Fibroblast of lung (primary cell): ENCODE measurements at regions not wholly inside any gene's neighbourhood (a gene's known extent, or its start where the extent isn't known, plus 50 kb on each side); places are given as distances from the start of the nearest gene placed in this dataset.

Source experiments
- DNase-seq, 2 donors: peaks; one replicate each; pipeline versions ENCODE4 v3.0.0 to v3.0.0-alpha.2; 2010; ENCODE audit warnings: low read depth in 2 of 2
- H2AFZ ChIP-seq: 2 replicates; pipeline ENCODE4 v1.5.1; 2012; ENCODE audit warnings: low read length, control low read depth, inconsistent platforms
- H3K27ac ChIP-seq: 2 replicates; pipeline ENCODE4 v1.5.1; 2011; ENCODE audit warnings: low read length, control low read depth; ENCODE audit not compliant: insufficient read depth
- H3K27me3 ChIP-seq: 2 replicates; pipeline ENCODE4 v1.5.1; 2011; ENCODE audit warnings: mild to moderate bottlenecking, low read length; ENCODE audit not compliant: control insufficient read depth, insufficient read depth
- H3K36me3 ChIP-seq: 2 replicates; pipeline ENCODE4 v1.5.1; 2011; ENCODE audit warnings: low read length; ENCODE audit not compliant: control insufficient read depth, insufficient read depth
- H3K4me1 ChIP-seq: 2 replicates; pipeline ENCODE4 v1.5.1; 2011; ENCODE audit warnings: low read length; ENCODE audit not compliant: control insufficient read depth, insufficient read depth; ENCODE audit errors: extremely low read depth
- H3K4me2 ChIP-seq: 2 replicates; pipeline ENCODE4 v1.5.1; 2011; ENCODE audit warnings: low read length, control low read depth; ENCODE audit not compliant: insufficient read depth; ENCODE audit errors: extremely low read depth
- H3K4me3 ChIP-seq, 4 experiments: fragments of 200-600 bp in 1 of 4; sonication (generic) in 1 of 4; replicated peaks in 1 of 4; 2 replicates each; pipeline ENCODE4 v1.5.1; 2011 to 2016; ENCODE audit warnings: low read length in 4 of 4, low read depth in 3 of 4, mild to moderate bottlenecking in 3 of 4, control low read depth in 2 of 4, inconsistent platforms in 1 of 4, mixed read lengths in 1 of 4; ENCODE audit not compliant: insufficient read depth in 1 of 4; ENCODE audit errors: control extremely low read depth in 1 of 4
- H3K79me2 ChIP-seq: 2 replicates; pipeline ENCODE4 v1.5.1; 2012; ENCODE audit warnings: mild to moderate bottlenecking, low read length, inconsistent platforms; ENCODE audit not compliant: control insufficient read depth, insufficient read depth
- H3K9ac ChIP-seq: 2 replicates; pipeline ENCODE4 v1.5.1; 2011; ENCODE audit warnings: mild to moderate bottlenecking, low read length, control low read depth; ENCODE audit not compliant: insufficient read depth
- H3K9me3 ChIP-seq: 2 replicates; pipeline ENCODE4 v1.5.1; 2012; ENCODE audit warnings: low read depth, low read length; ENCODE audit not compliant: control insufficient read depth, insufficient read depth
- H4K20me1 ChIP-seq: 2 replicates; pipeline ENCODE4 v1.5.1; 2011; ENCODE audit warnings: low read length; ENCODE audit not compliant: control insufficient read depth, insufficient read depth; ENCODE audit errors: extremely low read depth
- EZH2 ChIP-seq: IDR thresholded peaks from 2 replicates; pipeline ENCODE4 v1.5.1; 2012; ENCODE audit warnings: low read length, control low read depth, mild to moderate bottlenecking; ENCODE audit errors: missing control alignments
- TF ChIP-seq, protein P1 (sequence below), 2 donors: IDR thresholded peaks in 1 of 2; conservative IDR thresholded peaks in 1 of 2; 1 replicate in 1 of 2; 2 replicates in 1 of 2; pipeline ENCODE4 v1.5.1; 2011 to 2012; ENCODE audit warnings: low read length in 2 of 2, control low read depth in 1 of 2, inconsistent platforms in 1 of 2, low read depth in 1 of 2, mild to moderate bottlenecking in 1 of 2

DNA sequence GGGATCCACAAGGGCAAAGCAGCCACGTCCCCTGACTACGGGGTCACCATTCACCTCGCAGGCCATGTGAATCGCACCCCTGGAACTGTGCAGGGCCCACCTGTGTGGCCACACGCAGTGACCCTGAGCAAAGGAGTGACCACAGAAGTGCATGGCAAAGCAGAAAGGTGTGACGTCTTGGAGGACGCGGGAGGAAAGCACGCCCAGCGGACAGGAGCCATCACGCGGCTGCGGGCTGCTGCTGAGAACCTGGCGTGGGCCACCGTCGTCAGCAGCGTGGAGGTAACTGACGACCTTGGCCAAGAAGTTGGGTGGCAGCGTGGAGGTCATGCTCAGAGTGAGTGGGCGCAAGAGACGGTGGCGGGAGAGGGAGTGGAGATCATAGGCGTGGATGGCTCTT is 76.7 kb upstream of the C1orf174 start:
- no peaks in the 10 kb centered on the region for H3K36me3 ChIP-seq

DNA sequence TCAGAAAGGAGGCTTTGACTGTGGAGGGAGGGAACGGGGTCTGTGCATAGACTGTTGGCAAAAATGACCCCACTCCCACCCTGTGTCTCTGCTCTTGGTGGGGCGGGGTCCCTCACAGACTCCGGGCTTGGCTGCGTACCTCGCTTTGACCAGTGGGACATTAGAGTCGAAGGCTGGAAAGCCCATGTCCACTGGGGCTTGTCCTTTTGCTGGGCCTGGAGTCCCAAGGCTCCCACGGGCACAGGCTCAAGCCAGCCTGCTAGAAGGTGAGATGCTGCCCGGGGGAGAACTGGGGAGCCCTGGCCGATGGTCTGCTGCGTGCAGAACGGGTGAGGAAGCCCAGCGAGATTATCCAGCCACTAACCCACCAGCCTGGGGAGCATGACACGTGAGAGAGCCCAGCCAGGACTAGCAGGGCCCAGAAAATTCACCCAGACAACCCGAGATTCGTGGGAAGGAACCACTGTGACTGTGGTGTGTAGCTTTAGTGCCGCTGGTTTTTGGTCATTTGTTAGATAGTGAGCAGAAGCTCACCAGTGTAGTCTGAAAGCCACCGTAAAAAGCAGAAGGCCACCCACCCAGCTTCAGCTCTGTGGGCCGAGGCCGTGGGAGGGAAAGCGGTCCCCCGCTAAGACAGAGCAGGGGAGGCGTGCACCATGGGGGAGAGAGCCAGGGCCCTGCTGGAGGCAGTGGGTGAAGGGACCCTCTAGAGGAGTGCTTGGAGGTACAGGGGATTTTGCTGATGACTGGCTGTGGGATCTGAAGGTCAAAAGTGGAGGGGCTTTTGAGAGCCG is 78.3 kb upstream of the C1orf174 start:
- Histone ChIP-seq H3K27ac (no peak overlapping the region), H3K27me3 (no peaks in the 10 kb centered on the region), H3K79me2 (no peaks in the 10 kb centered on the region), H3K4me3 (no peak overlapping the region), H2AFZ (no peak overlapping the region), H3K4me2 (no peak overlapping the region), H3K4me1 (no peaks in the 10 kb centered on the region), H3K9me3 (peaks cover 2% of the 10 kb centered on the region), H3K36me3 (no peaks in the 10 kb centered on the region), H3K9ac (no peak overlapping the region), H4K20me1 (no peaks in the 10 kb centered on the region)
- TF ChIP-seq EZH2: no peak
- TF ChIP-seq, protein P1, sequence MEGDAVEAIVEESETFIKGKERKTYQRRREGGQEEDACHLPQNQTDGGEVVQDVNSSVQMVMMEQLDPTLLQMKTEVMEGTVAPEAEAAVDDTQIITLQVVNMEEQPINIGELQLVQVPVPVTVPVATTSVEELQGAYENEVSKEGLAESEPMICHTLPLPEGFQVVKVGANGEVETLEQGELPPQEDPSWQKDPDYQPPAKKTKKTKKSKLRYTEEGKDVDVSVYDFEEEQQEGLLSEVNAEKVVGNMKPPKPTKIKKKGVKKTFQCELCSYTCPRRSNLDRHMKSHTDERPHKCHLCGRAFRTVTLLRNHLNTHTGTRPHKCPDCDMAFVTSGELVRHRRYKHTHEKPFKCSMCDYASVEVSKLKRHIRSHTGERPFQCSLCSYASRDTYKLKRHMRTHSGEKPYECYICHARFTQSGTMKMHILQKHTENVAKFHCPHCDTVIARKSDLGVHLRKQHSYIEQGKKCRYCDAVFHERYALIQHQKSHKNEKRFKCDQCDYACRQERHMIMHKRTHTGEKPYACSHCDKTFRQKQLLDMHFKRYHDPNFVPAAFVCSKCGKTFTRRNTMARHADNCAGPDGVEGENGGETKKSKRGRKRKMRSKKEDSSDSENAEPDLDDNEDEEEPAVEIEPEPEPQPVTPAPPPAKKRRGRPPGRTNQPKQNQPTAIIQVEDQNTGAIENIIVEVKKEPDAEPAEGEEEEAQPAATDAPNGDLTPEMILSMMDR (conservative IDR thresholded peaks at IDR 0.05 in 1 of 2, IDR thresholded peaks at IDR 0.05 in 1 of 2; ENCODE audit: low read depth in 1 of 2, low read length in 2 of 2): no peak
- no peak for DNase-seq

More for the DNA sequence above, 76.7 kb upstream of the C1orf174 start:
- no peak for TF ChIP-seq EZH2
- TF ChIP-seq, protein P1 (conservative IDR thresholded peaks at IDR 0.05 in 1 of 2, IDR thresholded peaks at IDR 0.05 in 1 of 2; ENCODE audit: low read depth in 1 of 2, low read length in 2 of 2): no peak
- no peak overlapping the region for H3K4me3 ChIP-seq
- no peaks in the 10 kb centered on the region for H3K27me3 ChIP-seq
- DNase-seq: no peak
- no peak overlapping the region for H2AFZ ChIP-seq
- H3K79me2 ChIP-seq: no peaks in the 10 kb centered on the region
- H3K27ac ChIP-seq: no peak overlapping the region
- H3K9me3 ChIP-seq: peaks cover 2% of the 10 kb centered on the region
- H3K9ac ChIP-seq: no peak overlapping the region
- no peak overlapping the region for H3K4me2 ChIP-seq
- H3K4me1 ChIP-seq: no peaks in the 10 kb centered on the region
- no peaks in the 10 kb centered on the region for H4K20me1 ChIP-seq

DNA sequence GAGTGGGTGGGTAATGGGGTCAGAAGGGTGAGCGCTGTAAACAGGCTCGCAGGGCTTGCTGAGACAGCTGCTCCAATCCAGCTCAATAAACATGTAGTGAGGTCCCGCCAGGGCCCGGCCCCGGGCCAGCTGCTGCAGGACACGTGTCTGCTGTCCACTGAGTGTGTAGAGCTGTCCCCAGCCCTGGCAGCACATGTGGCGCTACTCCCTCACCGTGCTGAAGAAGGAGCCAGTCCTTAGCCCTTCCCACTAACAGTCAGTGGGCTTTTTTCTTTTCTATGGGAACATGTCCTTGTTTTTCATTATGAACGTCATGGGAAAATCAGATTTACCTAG is 78.9 kb upstream of the C1orf174 start:
- no peak for DNase-seq
- no peaks in the 10 kb centered on the region for H3K27me3 ChIP-seq
- H3K9ac ChIP-seq: no peak overlapping the region
- no peak overlapping the region for H3K4me2 ChIP-seq
- no peaks in the 10 kb centered on the region for H3K4me1 ChIP-seq
- no peaks in the 10 kb centered on the region for H4K20me1 ChIP-seq
- peaks cover 2% of the 10 kb centered on the region for H3K9me3 ChIP-seq
- no peak for TF ChIP-seq EZH2
- TF ChIP-seq, protein P1 (conservative IDR thresholded peaks at IDR 0.05 in 1 of 2, IDR thresholded peaks at IDR 0.05 in 1 of 2; ENCODE audit: low read depth in 1 of 2, low read length in 2 of 2): no peak
- no peak overlapping the region for H3K27ac ChIP-seq
- H3K79me2 ChIP-seq: no peaks in the 10 kb centered on the region
- no peaks in the 10 kb centered on the region for H3K36me3 ChIP-seq
- no peak overlapping the region for H2AFZ ChIP-seq
- no peak overlapping the region for H3K4me3 ChIP-seq
